ENCODE measurements at regions not wholly inside any gene's neighbourhood (a gene's known extent, or its start where the extent isn't known, plus 50 kb on each side); places are given as distances from the start of the nearest gene placed in this dataset.

GRCh38 chr13:97639236-97639635 is 205.3 kb downstream of the RAP2A start:
- TF ChIP-seq POLR2A (IDR thresholded peaks at IDR 0.05; ENCODE audit: low read depth, low read length) (no peak), CTCF (conservative IDR thresholded peaks at IDR 0.05; ENCODE audit: low read depth, low read length) (no peak), CHD1 (IDR thresholded peaks at IDR 0.05; ENCODE audit: low read depth, low read length) (no peak), RAD21 (IDR thresholded peaks at IDR 0.05; ENCODE audit: low read length) (no peak), RFX5 (IDR thresholded peaks at IDR 0.05; ENCODE audit: low read depth, low read length) (no peak), MXI1 (IDR thresholded peaks at IDR 0.05; ENCODE audit: borderline replicate concordance, low read depth, low read length) (no peak), CEBPB (IDR thresholded peaks at IDR 0.05; ENCODE audit: low read depth, low read length) (no peak), NFE2L2 (IDR thresholded peaks at IDR 0.05; ENCODE audit: low read depth, low read length) (no peak), MAZ (IDR thresholded peaks at IDR 0.05; ENCODE audit: borderline replicate concordance, low read depth, low read length) (no peak), BHLHE40 (IDR thresholded peaks at IDR 0.05; ENCODE audit: low read depth, low read length) (no peak), USF2 (IDR thresholded peaks at IDR 0.05; ENCODE audit: low read depth, low read length) (no peak), RCOR1 (IDR thresholded peaks at IDR 0.05; ENCODE audit: insufficient replicate concordance, low read length) (no peak), SMC3 (IDR thresholded peaks at IDR 0.05; ENCODE audit: low read depth, low read length) (no peak)
- TF ChIP-seq, protein P1, sequence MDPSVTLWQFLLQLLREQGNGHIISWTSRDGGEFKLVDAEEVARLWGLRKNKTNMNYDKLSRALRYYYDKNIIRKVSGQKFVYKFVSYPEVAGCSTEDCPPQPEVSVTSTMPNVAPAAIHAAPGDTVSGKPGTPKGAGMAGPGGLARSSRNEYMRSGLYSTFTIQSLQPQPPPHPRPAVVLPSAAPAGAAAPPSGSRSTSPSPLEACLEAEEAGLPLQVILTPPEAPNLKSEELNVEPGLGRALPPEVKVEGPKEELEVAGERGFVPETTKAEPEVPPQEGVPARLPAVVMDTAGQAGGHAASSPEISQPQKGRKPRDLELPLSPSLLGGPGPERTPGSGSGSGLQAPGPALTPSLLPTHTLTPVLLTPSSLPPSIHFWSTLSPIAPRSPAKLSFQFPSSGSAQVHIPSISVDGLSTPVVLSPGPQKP (IDR thresholded peaks at IDR 0.05; ENCODE audit: borderline replicate concordance, low read depth, low read length) = no peak
